HepG2 (cell line): ENCODE measurements at regions not wholly inside any gene's neighbourhood (a gene's known extent, or its start where the extent isn't known, plus 50 kb on each side); places are given as distances from the start of the nearest gene placed in this dataset.

Experiments used
- ATAC-seq: fragments of 200-7000 bp; cut with Tn5 transposase; 3 replicates; pipeline ENCODE4 v1.9.1; 2020; ENCODE audit warnings: mild to moderate bottlenecking, moderate library complexity
- BruUV-seq: library from RNA; stranded (reverse); fragments of 400-500 nt; replicated peaks from 2 replicates; lab custom pipeline; 2021; lab: Mats Ljungman, UMichigan
- CTCF ChIA-PET: fragments of 300-600 bp; formaldehyde crosslinking; extraction: SDS; loops from one replicate; lab custom pipeline; 2021; ENCODE audit warnings: low total read pairs, inconsistent platforms, low intra/inter-chr PET ratio; lab: Yijun Ruan, JAX
- POLR2A ChIA-PET: fragments of 350-600 bp; sonication (Branson Sonifier 250); formaldehyde crosslinking; loops from one replicate; lab custom pipeline; 2020; ENCODE audit warnings: antibody characterized with exemption, inconsistent platforms; lab: Yijun Ruan, JAX
- DNase-seq: peaks from one replicate; pipeline ENCODE4 v3.0.0-alpha.2; 2015; ENCODE audit warnings: low spot score
- FAIRE-seq: peaks from 3 replicates; lab custom pipeline; 2011; peaks lifted over from hg19 to GRCh38; lab: Jason Lieb, UNC
- H2AFZ ChIP-seq: one replicate; pipeline ENCODE4 v1.6.1; 2011; ENCODE audit warnings: low read length, inconsistent platforms
- H3K27ac ChIP-seq: fragments of 300-600 bp; 3 replicates; pipeline ENCODE4 v1.8.0; 2011; ENCODE audit warnings: mixed run types, mild to moderate bottlenecking, mixed read lengths, low read length, inconsistent platforms; ENCODE audit not compliant: insufficient read depth; ENCODE audit errors: extremely low read length
- H3K27me3 ChIP-seq, 2 experiments: fragments of 200-600 bp in 1 of 2; 2 replicates in 1 of 2; 3 replicates in 1 of 2; pipeline versions ENCODE4 v1.6.0 to v1.8.0; 2011; ENCODE audit warnings: low read length in 2 of 2, mild to moderate bottlenecking in 2 of 2, moderate library complexity in 2 of 2, inconsistent platforms in 1 of 2; ENCODE audit not compliant: insufficient read depth in 2 of 2, control insufficient read depth in 1 of 2
- H3K36me3 ChIP-seq, 2 experiments: fragments of 200-600 bp in 1 of 2; replicated peaks in 1 of 2; 2 replicates in 1 of 2; 3 replicates in 1 of 2; pipeline versions ENCODE4 v1.5.1 to v1.8.0; 2011; ENCODE audit warnings: low read length in 2 of 2, inconsistent platforms in 1 of 2; ENCODE audit not compliant: insufficient read depth in 2 of 2, control insufficient read depth in 1 of 2
- H3K4me1 ChIP-seq: 2 replicates; pipeline ENCODE4 v1.5.1; 2012; ENCODE audit warnings: low read length, inconsistent platforms; ENCODE audit not compliant: insufficient read depth
- H3K4me2 ChIP-seq: 2 replicates; pipeline ENCODE4 v1.6.0; 2011; ENCODE audit warnings: low read depth, low read length, inconsistent platforms
- H3K4me3 ChIP-seq, 3 experiments: fragments of 200-600 bp in 1 of 3; sonication (generic), shearing (Covaris generic) in 1 of 3; replicated peaks in 1 of 3; 2 replicates each; pipeline ENCODE4 v1.5.1; 2011 to 2016; ENCODE audit warnings: low read length in 3 of 3, inconsistent platforms in 2 of 3, low read depth in 2 of 3, mild to moderate bottlenecking in 2 of 3, control low read depth in 1 of 3, mixed read lengths in 1 of 3; ENCODE audit not compliant: insufficient read depth in 1 of 3
- H3K79me2 ChIP-seq: one replicate; pipeline ENCODE4 v1.6.1; 2011; ENCODE audit warnings: low read length, inconsistent platforms; ENCODE audit not compliant: insufficient read depth
- H3K9ac ChIP-seq: 2 replicates; pipeline ENCODE4 v1.6.0; 2011; ENCODE audit warnings: mild to moderate bottlenecking, low read depth, low read length, inconsistent platforms; ENCODE audit not compliant: insufficient read depth
- H3K9me3 ChIP-seq: 2 replicates; pipeline ENCODE4 v1.5.1; 2012; ENCODE audit warnings: mild to moderate bottlenecking, low read length
- H4K20me1 ChIP-seq: 2 replicates; pipeline ENCODE4 v1.6.0; 2011; ENCODE audit warnings: inconsistent platforms, mild to moderate bottlenecking, low read length, moderate library complexity; ENCODE audit not compliant: insufficient read depth
- CBX2 ChIP-seq, 2 experiments: fragments of 200-600 bp in 1 of 2; sonication (generic); formaldehyde crosslinking in 1 of 2; IDR thresholded peaks; 2 replicates each; pipeline versions ENCODE4 v1.7.0 to v1.8.1; 2018 to 2022; ENCODE audit warnings: low read depth in 2 of 2, low read length in 1 of 2, mild to moderate bottlenecking in 1 of 2, missing genetic modification reagents in 1 of 2
- FOSL1 ChIP-seq: sonication (generic); formaldehyde crosslinking; IDR thresholded peaks from 2 replicates; pipeline ENCODE4 v1.9.0; 2021; ENCODE audit warnings: missing genetic modification reagents, borderline replicate concordance
- FOXA1 ChIP-seq, 2 experiments: fragments of 450-650 bp in 1 of 2; sonication (generic) in 1 of 2; formaldehyde crosslinking in 1 of 2; IDR thresholded peaks; 2 replicates each; pipeline versions ENCODE4 v1.4.0 to v1.6.1; 2016 to 2020; ENCODE audit warnings: missing genetic modification reagents in 1 of 2
- HOXA3 ChIP-seq: sonication (generic); formaldehyde crosslinking; IDR thresholded peaks from 2 replicates; pipeline ENCODE4 v1.5.0; 2020; ENCODE audit warnings: missing genetic modification reagents
- NFRKB ChIP-seq: fragments of 450-650 bp; IDR thresholded peaks from 2 replicates; pipeline ENCODE4 v1.6.1; 2017
- NR1H2 ChIP-seq: sonication (generic); formaldehyde crosslinking; IDR thresholded peaks from 2 replicates; pipeline ENCODE4 v1.8.1; 2022; ENCODE audit warnings: low read depth, missing genetic modification reagents, borderline replicate concordance
- POLR2A ChIP-seq, 2 experiments: IDR thresholded peaks; 2 replicates each; pipeline ENCODE4 v1.6.1; 2011; ENCODE audit warnings: low read depth in 2 of 2, low read length in 2 of 2, mild to moderate bottlenecking in 1 of 2, moderate library complexity in 1 of 2; ENCODE audit not compliant: insufficient read depth in 1 of 2
- RXRB ChIP-seq: IDR thresholded peaks from 2 replicates; pipeline ENCODE4 v1.6.1; 2016; ENCODE audit warnings: borderline replicate concordance, missing genetic modification reagents, missing compliant biosample characterization
- SMC3 ChIP-seq: IDR thresholded peaks from 2 replicates; pipeline ENCODE4 v1.6.1; 2011; ENCODE audit warnings: low read length, improper control_type of control experiment
- SOX13 ChIP-seq, 3 experiments: fragments of 450-650 bp in 1 of 3; sonication (generic) in 1 of 3; formaldehyde crosslinking in 1 of 3; IDR thresholded peaks in 2 of 3; conservative IDR thresholded peaks in 1 of 3; 2 replicates each; pipeline versions ENCODE4 v1.5.0 to v1.6.1; 2016 to 2020; ENCODE audit warnings: antibody characterized with exemption in 1 of 3, mild to moderate bottlenecking in 1 of 3, missing compliant biosample characterization in 1 of 3, missing genetic modification reagents in 1 of 3, moderate library complexity in 1 of 3
- ZNF841 ChIP-seq: sonication (generic); formaldehyde crosslinking; IDR thresholded peaks from 2 replicates; pipeline ENCODE4 v1.8.1; 2023; ENCODE audit warnings: missing genetic modification reagents, borderline replicate concordance
- WGBS: methylation state at CpG from one replicate; pipeline ENCODE4 v1.1.6; 2017; ENCODE audit warnings: low lambda C conversion rate; 5-methylcytosine and 5-hydroxymethylcytosine counted together
- in situ Hi-C: cut with HindIII; loops from 2 replicates; pipeline ENCODE4 v1.10.0; 2017; ENCODE audit warnings: low pct_unique_long_range_greater_than_20kb; ENCODE audit not compliant: extremely low pct_ligation_motif_present
- intact Hi-C: fragments of 100-400 bp; cut with micrococcal nuclease; formaldehyde crosslinking; loops from one replicate; pipeline ENCODE4 v1.10.0; 2022; ENCODE audit not compliant: unreplicated experiment
- TF ChIP-seq, protein P1 (sequence below): sonication (generic); formaldehyde crosslinking; IDR thresholded peaks from 2 replicates; pipeline ENCODE4 v1.5.0; 2020; ENCODE audit warnings: missing genetic modification reagents
- TF ChIP-seq, protein P2 (sequence below): IDR thresholded peaks from 2 replicates; pipeline ENCODE4 v1.6.1; 2016; ENCODE audit warnings: low read depth
- TF ChIP-seq, protein P3 (sequence below): sonication (generic); formaldehyde crosslinking; IDR thresholded peaks from 2 replicates; pipeline ENCODE4 v1.4.0; 2020; ENCODE audit warnings: mild to moderate bottlenecking, missing genetic modification reagents

- ChIA-PET CTCF (interaction anchor here (1.0 to 2.4 kb wide), 6 partner anchors 301 to 556 kb away, joined by 3 to 16 read pairs (median 6); no protein-coding TSS in a partner anchor), POLR2A (no interaction called here)
- Histone ChIP-seq H3K27me3 (no peaks in the 10 kb centered on the region), H2AFZ (peak overlapping the region; percentile 58), H3K36me3 (no peaks in the 10 kb centered on the region), H3K9me3 (no peaks in the 10 kb centered on the region), H3K4me3 (no peak overlapping the region), H3K9ac (no peak overlapping the region), H3K79me2 (no peaks in the 10 kb centered on the region), H3K4me1 (no peaks in the 10 kb centered on the region), H3K4me2 (no peak overlapping the region; the same call in 1 of the 2 replicates), H4K20me1 (no peaks in the 10 kb centered on the region), H3K27ac (no peak overlapping the region)
- no TSS peak for BruUV-seq
- intact Hi-C loops: loop anchor here (1.0 to 2.0 kb wide), 5 partner anchors 301 to 557 kb away; no protein-coding TSS in a partner anchor
- peak; percentile 83 for FAIRE-seq
- WGBS: 2% methylated on average over 3 of the region's 3 CpGs
- in situ Hi-C loops: no loop called here
- peak; percentile 73 for DNase-seq
- ATAC-seq: peak; percentile 94
- 0 out of 2 replicates have a peak, but pooled peaks have one; percentile 8 for TF ChIP-seq RXRB (CRISPR knock-in tag)
- no peak for TF ChIP-seq POLR2A (IDR thresholded peaks at IDR 0.05; ENCODE audit: insufficient read depth in 1 of 2, low read depth in 2 of 2, low read length in 2 of 2)
- no peak for TF ChIP-seq SOX13 (IDR thresholded peaks at IDR 0.05)
- TF ChIP-seq SOX13 (CRISPR knock-in tag; conservative IDR thresholded peaks at IDR 0.05 in 1 of 2, IDR thresholded peaks at IDR 0.05 in 1 of 2): no peak
- TF ChIP-seq, protein P1, sequence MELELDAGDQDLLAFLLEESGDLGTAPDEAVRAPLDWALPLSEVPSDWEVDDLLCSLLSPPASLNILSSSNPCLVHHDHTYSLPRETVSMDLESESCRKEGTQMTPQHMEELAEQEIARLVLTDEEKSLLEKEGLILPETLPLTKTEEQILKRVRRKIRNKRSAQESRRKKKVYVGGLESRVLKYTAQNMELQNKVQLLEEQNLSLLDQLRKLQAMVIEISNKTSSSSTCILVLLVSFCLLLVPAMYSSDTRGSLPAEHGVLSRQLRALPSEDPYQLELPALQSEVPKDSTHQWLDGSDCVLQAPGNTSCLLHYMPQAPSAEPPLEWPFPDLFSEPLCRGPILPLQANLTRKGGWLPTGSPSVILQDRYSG (CRISPR knock-in tag): no peak
- TF ChIP-seq, protein P2, sequence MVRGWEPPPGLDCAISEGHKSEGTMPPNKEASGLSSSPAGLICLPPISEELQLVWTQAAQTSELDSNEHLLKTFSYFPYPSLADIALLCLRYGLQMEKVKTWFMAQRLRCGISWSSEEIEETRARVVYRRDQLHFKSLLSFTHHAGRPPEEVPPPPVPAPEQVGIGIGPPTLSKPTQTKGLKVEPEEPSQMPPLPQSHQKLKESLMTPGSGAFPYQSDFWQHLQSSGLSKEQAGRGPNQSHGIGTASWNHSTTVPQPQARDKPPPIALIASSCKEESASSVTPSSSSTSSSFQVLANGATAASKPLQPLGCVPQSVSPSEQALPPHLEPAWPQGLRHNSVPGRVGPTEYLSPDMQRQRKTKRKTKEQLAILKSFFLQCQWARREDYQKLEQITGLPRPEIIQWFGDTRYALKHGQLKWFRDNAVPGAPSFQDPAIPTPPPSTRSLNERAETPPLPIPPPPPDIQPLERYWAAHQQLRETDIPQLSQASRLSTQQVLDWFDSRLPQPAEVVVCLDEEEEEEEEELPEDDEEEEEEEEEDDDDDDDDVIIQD (CRISPR knock-in tag): peak; percentile 55; the same call in 1 of the 2 replicates
- no peak for TF ChIP-seq CBX2 (IDR thresholded peaks at IDR 0.05; ENCODE audit: low read depth, low read length)
- TF ChIP-seq CBX2 (CRISPR knock-in tag; IDR thresholded peaks at IDR 0.05; ENCODE audit: low read depth): no peak
- TF ChIP-seq HOXA3 (CRISPR knock-in tag): peak; percentile 21; the same call in 1 of the 2 replicates
- TF ChIP-seq, protein P3, sequence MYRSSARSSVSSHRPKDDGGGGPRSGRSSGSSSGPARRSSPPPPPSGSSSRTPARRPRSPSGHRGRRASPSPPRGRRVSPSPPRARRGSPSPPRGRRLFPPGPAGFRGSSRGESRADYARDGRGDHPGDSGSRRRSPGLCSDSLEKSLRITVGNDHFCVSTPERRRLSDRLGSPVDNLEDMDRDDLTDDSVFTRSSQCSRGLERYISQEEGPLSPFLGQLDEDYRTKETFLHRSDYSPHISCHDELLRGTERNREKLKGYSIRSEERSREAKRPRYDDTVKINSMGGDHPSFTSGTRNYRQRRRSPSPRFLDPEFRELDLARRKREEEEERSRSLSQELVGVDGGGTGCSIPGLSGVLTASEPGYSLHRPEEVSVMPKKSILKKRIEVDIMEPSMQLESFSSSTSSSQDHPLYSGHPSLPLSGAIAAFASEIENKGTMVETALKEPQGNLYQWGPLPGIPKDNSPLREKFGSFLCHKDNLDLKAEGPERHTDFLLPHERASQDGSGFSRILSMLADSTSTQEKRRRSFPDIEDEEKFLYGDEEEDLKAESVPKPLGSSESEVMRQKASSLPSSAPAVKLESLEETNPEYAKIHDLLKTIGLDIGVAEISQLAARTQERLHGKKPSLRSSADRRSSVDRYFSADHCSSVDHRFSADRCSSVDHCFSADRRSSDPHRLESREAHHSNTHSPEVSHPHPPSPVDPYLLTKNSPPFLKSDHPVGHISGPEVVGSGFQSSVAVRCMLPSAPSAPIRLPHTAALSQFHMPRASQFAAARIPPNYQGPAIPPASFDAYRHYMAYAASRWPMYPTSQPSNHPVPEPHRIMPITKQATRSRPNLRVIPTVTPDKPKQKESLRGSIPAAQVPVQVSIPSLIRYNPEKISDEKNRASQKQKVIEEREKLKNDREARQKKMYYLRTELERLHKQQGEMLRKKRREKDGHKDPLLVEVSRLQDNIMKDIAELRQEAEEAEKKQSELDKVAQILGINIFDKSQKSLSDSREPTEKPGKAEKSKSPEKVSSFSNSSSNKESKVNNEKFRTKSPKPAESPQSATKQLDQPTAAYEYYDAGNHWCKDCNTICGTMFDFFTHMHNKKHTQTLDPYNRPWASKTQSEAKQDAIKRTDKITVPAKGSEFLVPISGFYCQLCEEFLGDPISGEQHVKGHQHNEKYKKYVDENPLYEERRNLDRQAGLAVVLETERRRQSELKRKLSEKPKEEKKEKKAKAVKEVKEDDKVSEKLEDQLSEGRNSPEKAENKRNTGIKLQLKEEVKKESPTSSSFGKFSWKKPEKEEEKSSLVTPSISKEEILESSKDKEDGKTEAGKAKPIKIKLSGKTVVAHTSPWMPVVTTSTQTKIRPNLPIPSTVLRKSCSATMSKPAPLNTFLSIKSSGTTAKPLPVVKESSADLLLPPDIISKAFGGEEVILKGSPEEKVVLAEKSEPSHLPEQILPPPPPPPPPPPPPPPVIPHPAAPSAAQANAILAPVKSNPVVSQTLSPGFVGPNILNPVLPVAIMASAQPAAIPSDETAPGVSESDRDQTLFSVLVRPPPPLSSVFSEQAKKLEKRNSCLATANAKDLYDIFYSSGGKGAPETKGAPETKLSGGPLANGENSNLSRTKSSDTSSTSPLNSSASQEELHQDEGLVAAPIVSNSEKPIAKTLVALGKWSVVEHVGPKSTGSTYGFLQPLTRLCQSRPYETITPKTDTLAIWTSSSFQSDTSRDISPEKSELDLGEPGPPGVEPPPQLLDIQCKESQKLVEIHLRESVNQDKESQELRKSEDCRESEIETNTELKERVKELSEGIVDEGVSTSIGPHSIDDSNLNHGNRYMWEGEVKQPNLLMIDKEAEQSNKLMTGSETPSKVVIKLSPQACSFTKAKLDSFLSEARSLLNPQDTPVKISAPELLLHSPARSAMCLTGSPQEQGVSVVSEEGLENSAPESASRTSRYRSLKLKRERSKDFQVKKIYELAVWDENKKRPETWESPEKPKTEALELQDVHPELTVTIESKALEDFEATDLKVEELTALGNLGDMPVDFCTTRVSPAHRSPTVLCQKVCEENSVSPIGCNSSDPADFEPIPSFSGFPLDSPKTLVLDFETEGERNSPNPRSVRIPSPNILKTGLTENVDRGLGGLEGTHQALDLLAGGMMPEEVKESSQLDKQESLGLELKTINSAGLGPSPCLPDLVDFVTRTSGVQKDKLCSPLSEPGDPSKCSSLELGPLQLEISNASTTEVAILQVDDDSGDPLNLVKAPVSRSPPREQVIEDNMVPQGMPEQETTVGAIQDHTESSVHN (CRISPR knock-in tag): no peak
- no peak for TF ChIP-seq NFRKB
- peak; percentile 90 for TF ChIP-seq SMC3
- TF ChIP-seq FOSL1: no peak
- TF ChIP-seq ZNF841 (CRISPR knock-in tag): no peak
- no peak for TF ChIP-seq NR1H2
- no peak for TF ChIP-seq FOXA1 (IDR thresholded peaks at IDR 0.05)
- TF ChIP-seq FOXA1 (CRISPR knock-in tag; IDR thresholded peaks at IDR 0.05): 0 out of 2 replicates have a peak, but pooled peaks have one; percentile 19
These were observed 83.9 kb upstream of the PLPPR4 start for GRCh38 chr1:99180343-99180808.
